ENCODE measurements at regions not wholly inside any gene's neighbourhood (a gene's known extent, or its start where the extent isn't known, plus 50 kb on each side); places are given as distances from the start of the nearest gene placed in this dataset.

GRCh38 chr4:114041117-114041475, 61.6 kb upstream of the ARSJ start:
- TF ChIP-seq CTCF (IDR thresholded peaks at IDR 0.05) (no peak), POLR2A (IDR thresholded peaks at IDR 0.05) (no peak)

All from ovary (tissue), 3 donors.